Fibroblast of lung (primary cell): ENCODE measurements at regions not wholly inside any gene's neighbourhood (a gene's known extent, or its start where the extent isn't known, plus 50 kb on each side); places are given as distances from the start of the nearest gene placed in this dataset.

Experiments used
- EZH2 ChIP-seq: IDR thresholded peaks from 2 replicates; pipeline ENCODE4 v1.5.1; 2012; ENCODE audit warnings: low read length, control low read depth, mild to moderate bottlenecking; ENCODE audit errors: missing control alignments
- TF ChIP-seq, protein P1 (sequence below), 2 donors: IDR thresholded peaks in 1 of 2; conservative IDR thresholded peaks in 1 of 2; 1 replicate in 1 of 2; 2 replicates in 1 of 2; pipeline ENCODE4 v1.5.1; 2011 to 2012; ENCODE audit warnings: low read length in 2 of 2, control low read depth in 1 of 2, inconsistent platforms in 1 of 2, low read depth in 1 of 2, mild to moderate bottlenecking in 1 of 2

DNA sequence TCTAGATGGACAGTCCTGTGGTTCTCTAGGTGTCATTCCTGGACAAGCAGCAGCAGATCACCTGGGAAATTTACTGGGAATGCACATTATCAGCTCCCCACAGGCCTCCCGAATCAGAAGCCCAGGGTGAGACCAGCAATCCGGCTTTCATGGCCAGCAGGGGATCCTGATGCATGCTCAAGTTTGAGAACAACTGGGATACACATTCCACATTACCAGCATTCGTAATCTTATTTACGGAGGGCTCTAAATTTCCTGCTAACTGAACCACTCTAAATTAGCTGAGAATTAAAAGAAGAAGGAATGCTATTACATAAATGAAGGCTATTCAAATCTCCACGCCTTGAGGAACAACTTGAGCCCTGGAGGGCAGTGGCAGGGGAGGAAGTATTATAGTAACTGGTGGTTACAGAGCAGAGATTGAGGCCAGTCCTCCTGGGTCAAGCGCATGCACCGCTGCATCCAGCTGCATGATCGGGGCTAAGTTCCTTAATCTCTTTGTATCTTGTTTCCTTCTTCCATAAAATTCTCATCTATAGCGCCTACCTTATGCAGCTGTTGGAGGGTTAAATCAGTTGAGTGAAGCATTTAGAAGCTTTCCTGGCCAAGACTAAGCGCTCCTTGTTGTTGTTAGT, 403.7 kb downstream of the CDH26 start:
- TF ChIP-seq, protein P1, sequence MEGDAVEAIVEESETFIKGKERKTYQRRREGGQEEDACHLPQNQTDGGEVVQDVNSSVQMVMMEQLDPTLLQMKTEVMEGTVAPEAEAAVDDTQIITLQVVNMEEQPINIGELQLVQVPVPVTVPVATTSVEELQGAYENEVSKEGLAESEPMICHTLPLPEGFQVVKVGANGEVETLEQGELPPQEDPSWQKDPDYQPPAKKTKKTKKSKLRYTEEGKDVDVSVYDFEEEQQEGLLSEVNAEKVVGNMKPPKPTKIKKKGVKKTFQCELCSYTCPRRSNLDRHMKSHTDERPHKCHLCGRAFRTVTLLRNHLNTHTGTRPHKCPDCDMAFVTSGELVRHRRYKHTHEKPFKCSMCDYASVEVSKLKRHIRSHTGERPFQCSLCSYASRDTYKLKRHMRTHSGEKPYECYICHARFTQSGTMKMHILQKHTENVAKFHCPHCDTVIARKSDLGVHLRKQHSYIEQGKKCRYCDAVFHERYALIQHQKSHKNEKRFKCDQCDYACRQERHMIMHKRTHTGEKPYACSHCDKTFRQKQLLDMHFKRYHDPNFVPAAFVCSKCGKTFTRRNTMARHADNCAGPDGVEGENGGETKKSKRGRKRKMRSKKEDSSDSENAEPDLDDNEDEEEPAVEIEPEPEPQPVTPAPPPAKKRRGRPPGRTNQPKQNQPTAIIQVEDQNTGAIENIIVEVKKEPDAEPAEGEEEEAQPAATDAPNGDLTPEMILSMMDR (conservative IDR thresholded peaks at IDR 0.05 in 1 of 2, IDR thresholded peaks at IDR 0.05 in 1 of 2; ENCODE audit: low read depth in 1 of 2, low read length in 2 of 2): no peak
- no peak for TF ChIP-seq EZH2
